ENCODE measurements at regions not wholly inside any gene's neighbourhood (a gene's known extent, or its start where the extent isn't known, plus 50 kb on each side); places are given as distances from the start of the nearest gene placed in this dataset.
"Not testable (repeated sequence)": the region's sequence is repeated elsewhere in the genome, so short reads cannot be mapped to it uniquely, and the experiment has no call there.

GRCh38 chr13:59318320-59318930, 845.3 kb downstream of the DIAPH3 start:
- no peaks in the 10 kb centered on the region for H3K27me3 ChIP-seq (replicated peaks in 1 of 2; ENCODE audit: control insufficient read depth in 2 of 2, extremely low read depth in 1 of 2, insufficient read depth in 2 of 2, low read length in 1 of 2)
- ATAC-seq (replicated peaks in 1 of 4) (no peak), DNase-seq (peak in 30 of 35 experiments; percentile 0 to 47 (median 20))
- H3K4me1 Mint-ChIP-seq, result no peaks in the 10 kb centered on the region
- H3K4me1 ChIP-seq (ENCODE audit: control insufficient read depth in 1 of 2, extremely low read depth in 1 of 2, insufficient read depth in 2 of 2, low read length in 2 of 2), result no peaks in the 10 kb centered on the region
- ChIA-PET POLR2A (no interaction called here), CTCF (interaction anchor here in 1 of 2 donors (0.6 kb wide), 1 partner anchor 522 kb away, joined by 10 read pairs; no protein-coding TSS in a partner anchor)
- no peak overlapping the region for H3K27ac Mint-ChIP-seq
- H3K27me3 Mint-ChIP-seq, result peaks cover 4% of the 10 kb centered on the region in 2 donors
- WGBS (ENCODE audit: insufficient coverage), result 38% methylated on average over 1 of the region's 4 CpGs
- no peaks in the 10 kb centered on the region for H3K36me3 ChIP-seq (ENCODE audit: control insufficient read depth in 2 of 2, extremely low read depth in 1 of 2, insufficient read depth in 1 of 2, low read length in 1 of 2)
- no peaks in the 10 kb centered on the region for H3K9me3 Mint-ChIP-seq
- no peak overlapping the region for H3K27ac ChIP-seq (ENCODE audit: low read length)
- no peak overlapping the region for H3K4me3 ChIP-seq (ENCODE audit: control insufficient read depth in 1 of 2, extremely low read depth in 1 of 2, low read length in 1 of 2)
- no peaks in the 10 kb centered on the region for H3K36me3 Mint-ChIP-seq
- H3K4me3 Mint-ChIP-seq, result no peak overlapping the region
- H3K9me3 ChIP-seq, result no peaks in the 10 kb centered on the region

- no peak for DNase-seq
- no peaks in the 10 kb centered on the region for H3K9me3 ChIP-seq
- Mint-ChIP-seq H3K9me3 (no peaks in the 10 kb centered on the region), H3K27ac (no peak overlapping the region), H3K36me3 (no peaks in the 10 kb centered on the region), H3K4me3 (no peak overlapping the region), H3K27me3 (peaks cover 4% of the 10 kb centered on the region in 2 donors), H3K4me1 (no peaks in the 10 kb centered on the region)
- no peak overlapping the region for H3K4me3 ChIP-seq (ENCODE audit: control insufficient read depth in 1 of 2, extremely low read depth in 1 of 2, low read length in 1 of 2)
- no peaks in the 10 kb centered on the region for H3K36me3 ChIP-seq (ENCODE audit: control insufficient read depth in 2 of 2, extremely low read depth in 1 of 2, insufficient read depth in 1 of 2, low read length in 1 of 2)
- ChIA-PET CTCF (no interaction called here), POLR2A (no interaction called here)
- no peaks in the 10 kb centered on the region for H3K27me3 ChIP-seq (replicated peaks in 1 of 2; ENCODE audit: control insufficient read depth in 2 of 2, extremely low read depth in 1 of 2, insufficient read depth in 2 of 2, low read length in 1 of 2)
- no peak for ATAC-seq (replicated peaks in 1 of 4)
- H3K27ac ChIP-seq (ENCODE audit: low read length), result no peak overlapping the region
- H3K4me1 ChIP-seq (ENCODE audit: control insufficient read depth in 1 of 2, extremely low read depth in 1 of 2, insufficient read depth in 2 of 2, low read length in 2 of 2), result no peaks in the 10 kb centered on the region
- no CpG with 5 or more reads among the region's 3 CpGs for WGBS (ENCODE audit: insufficient coverage)
Measured at GRCh38 chr13:59319276-59319675, 844.5 kb downstream of the DIAPH3 start.

GRCh38 chr13:59320021-59320420, 843.7 kb downstream of the DIAPH3 start:
- no peaks in the 10 kb centered on the region for H3K27me3 ChIP-seq (replicated peaks in 1 of 2; ENCODE audit: control insufficient read depth in 2 of 2, extremely low read depth in 1 of 2, insufficient read depth in 2 of 2, low read length in 1 of 2)
- POLR2A ChIA-PET, result no interaction called here
- WGBS (ENCODE audit: insufficient coverage), result 53% methylated on average over 2 of the region's 2 CpGs

GRCh38 chr13:59324401-59324800, 839.3 kb downstream of the DIAPH3 start:
- H3K4me3 Mint-ChIP-seq; ATAC-seq (replicated peaks in 1 of 4); H3K9me3 Mint-ChIP-seq; H3K27ac Mint-ChIP-seq; H3K4me1 Mint-ChIP-seq; POLR2A ChIA-PET; DNase-seq; H3K9me3 ChIP-seq; H3K4me1 ChIP-seq (ENCODE audit: control insufficient read depth in 1 of 2, extremely low read depth in 1 of 2, insufficient read depth in 2 of 2, low read length in 2 of 2); H3K27me3 ChIP-seq (replicated peaks in 1 of 2; ENCODE audit: control insufficient read depth in 2 of 2, extremely low read depth in 1 of 2, insufficient read depth in 2 of 2, low read length in 1 of 2); H3K4me3 ChIP-seq (ENCODE audit: control insufficient read depth in 1 of 2, extremely low read depth in 1 of 2, low read length in 1 of 2); CTCF ChIA-PET; H3K36me3 Mint-ChIP-seq; H3K36me3 ChIP-seq (ENCODE audit: control insufficient read depth in 2 of 2, extremely low read depth in 1 of 2, insufficient read depth in 1 of 2, low read length in 1 of 2); H3K27ac ChIP-seq (ENCODE audit: low read length); H3K27me3 Mint-ChIP-seq: not testable (repeated sequence)
- no CpG with 5 or more reads among the region's 4 CpGs for WGBS (ENCODE audit: insufficient coverage)

More at GRCh38 chr13:59320021-59320420, 843.7 kb downstream of the DIAPH3 start:
- Mint-ChIP-seq H3K4me1 (no peaks in the 10 kb centered on the region), H3K27ac (no peak overlapping the region), H3K27me3 (peaks cover 4% of the 10 kb centered on the region in 2 donors), H3K4me3 (no peak overlapping the region), H3K36me3 (no peaks in the 10 kb centered on the region), H3K9me3 (no peaks in the 10 kb centered on the region)
- Histone ChIP-seq H3K27ac (ENCODE audit: low read length) (no peak overlapping the region), H3K4me3 (ENCODE audit: control insufficient read depth in 1 of 2, extremely low read depth in 1 of 2, low read length in 1 of 2) (no peak overlapping the region), H3K4me1 (ENCODE audit: control insufficient read depth in 1 of 2, extremely low read depth in 1 of 2, insufficient read depth in 2 of 2, low read length in 2 of 2) (no peaks in the 10 kb centered on the region), H3K36me3 (ENCODE audit: control insufficient read depth in 2 of 2, extremely low read depth in 1 of 2, insufficient read depth in 1 of 2, low read length in 1 of 2) (no peaks in the 10 kb centered on the region), H3K9me3 (no peaks in the 10 kb centered on the region)
- ATAC-seq (replicated peaks in 1 of 4) (no peak), DNase-seq (no peak)
- CTCF ChIA-PET, result interaction anchor here in 1 of 2 donors (0.6 kb wide), 1 partner anchor 45 kb away, joined by 4 read pairs; no protein-coding TSS in a partner anchor

- H3K4me1 Mint-ChIP-seq, result no peaks in the 10 kb centered on the region
- no peaks in the 10 kb centered on the region for H3K36me3 ChIP-seq (ENCODE audit: control insufficient read depth in 2 of 2, extremely low read depth in 1 of 2, insufficient read depth in 1 of 2, low read length in 1 of 2)
- POLR2A ChIA-PET, result no interaction called here
- no peak overlapping the region for H3K4me3 Mint-ChIP-seq
- peaks cover 0 to 3% of the 10 kb centered on the region in 2 donors for H3K27me3 Mint-ChIP-seq
- H3K9me3 ChIP-seq, result no peaks in the 10 kb centered on the region
- no peak for ATAC-seq (replicated peaks in 1 of 4)
- H3K27ac ChIP-seq (ENCODE audit: low read length), result no peak overlapping the region
- DNase-seq, result no peak
- H3K9me3 Mint-ChIP-seq, result no peaks in the 10 kb centered on the region
- WGBS (ENCODE audit: insufficient coverage), result no CpG with 5 or more reads among the region's 1 CpG
- CTCF ChIA-PET, result no interaction called here
- no peak overlapping the region for H3K27ac Mint-ChIP-seq
- H3K27me3 ChIP-seq (replicated peaks in 1 of 2; ENCODE audit: control insufficient read depth in 2 of 2, extremely low read depth in 1 of 2, insufficient read depth in 2 of 2, low read length in 1 of 2), result no peaks in the 10 kb centered on the region
- no peaks in the 10 kb centered on the region for H3K4me1 ChIP-seq (ENCODE audit: control insufficient read depth in 1 of 2, extremely low read depth in 1 of 2, insufficient read depth in 2 of 2, low read length in 2 of 2)
- no peak overlapping the region for H3K4me3 ChIP-seq (ENCODE audit: control insufficient read depth in 1 of 2, extremely low read depth in 1 of 2, low read length in 1 of 2)
- no peaks in the 10 kb centered on the region for H3K36me3 Mint-ChIP-seq
Measured at GRCh38 chr13:59326717-59327116, 837.0 kb downstream of the DIAPH3 start.

- Mint-ChIP-seq H3K36me3 (no peaks in the 10 kb centered on the region), H3K9me3 (no peaks in the 10 kb centered on the region), H3K4me3 (no peak overlapping the region), H3K27me3 (peaks cover 2 to 11% of the 10 kb centered on the region in 2 donors), H3K27ac (no peak overlapping the region), H3K4me1 (no peaks in the 10 kb centered on the region)
- ATAC-seq (replicated peaks in 1 of 4) (no peak), DNase-seq (no peak)
- Histone ChIP-seq H3K4me3 (ENCODE audit: control insufficient read depth in 1 of 2, extremely low read depth in 1 of 2, low read length in 1 of 2) (no peak overlapping the region), H3K27me3 (replicated peaks in 1 of 2; ENCODE audit: control insufficient read depth in 2 of 2, extremely low read depth in 1 of 2, insufficient read depth in 2 of 2, low read length in 1 of 2) (no peaks in the 10 kb centered on the region), H3K4me1 (ENCODE audit: control insufficient read depth in 1 of 2, extremely low read depth in 1 of 2, insufficient read depth in 2 of 2, low read length in 2 of 2) (no peaks in the 10 kb centered on the region), H3K9me3 (no peaks in the 10 kb centered on the region), H3K36me3 (ENCODE audit: control insufficient read depth in 2 of 2, extremely low read depth in 1 of 2, insufficient read depth in 1 of 2, low read length in 1 of 2) (no peaks in the 10 kb centered on the region), H3K27ac (ENCODE audit: low read length) (no peak overlapping the region)
- CTCF ChIA-PET, result no interaction called here
- POLR2A ChIA-PET, result no interaction called here
- 71% methylated on average over 1 of the region's 1 CpG for WGBS (ENCODE audit: insufficient coverage)
Measured at GRCh38 chr13:59330764-59331163, 833.0 kb downstream of the DIAPH3 start.

- peaks cover 2 to 12% of the 10 kb centered on the region in 2 donors for H3K27me3 Mint-ChIP-seq
- CTCF ChIA-PET, result interaction anchor here in 1 of 2 donors (0.5 kb wide), 1 partner anchor 63 kb away, joined by 3 read pairs; no protein-coding TSS in a partner anchor
- no peaks in the 10 kb centered on the region for H3K4me1 Mint-ChIP-seq
- Histone ChIP-seq H3K36me3 (ENCODE audit: control insufficient read depth in 2 of 2, extremely low read depth in 1 of 2, insufficient read depth in 1 of 2, low read length in 1 of 2) (no peaks in the 10 kb centered on the region), H3K4me3 (ENCODE audit: control insufficient read depth in 1 of 2, extremely low read depth in 1 of 2, low read length in 1 of 2) (no peak overlapping the region), H3K27ac (ENCODE audit: low read length) (no peak overlapping the region), H3K4me1 (ENCODE audit: control insufficient read depth in 1 of 2, extremely low read depth in 1 of 2, insufficient read depth in 2 of 2, low read length in 2 of 2) (no peaks in the 10 kb centered on the region), H3K27me3 (replicated peaks in 1 of 2; ENCODE audit: control insufficient read depth in 2 of 2, extremely low read depth in 1 of 2, insufficient read depth in 2 of 2, low read length in 1 of 2) (no peaks in the 10 kb centered on the region), H3K9me3 (no peaks in the 10 kb centered on the region)
- no peak overlapping the region for H3K4me3 Mint-ChIP-seq
- no peaks in the 10 kb centered on the region for H3K36me3 Mint-ChIP-seq
- no peak for DNase-seq
- POLR2A ChIA-PET, result interaction anchor here in 1 of 2 donors (0.6 kb wide), 1 partner anchor 83 kb away, joined by 4 read pairs; no protein-coding TSS in a partner anchor
- ATAC-seq (replicated peaks in 1 of 4), result no peak
- WGBS (ENCODE audit: insufficient coverage), result no CpG with 5 or more reads among the region's 3 CpGs
- no peak overlapping the region for H3K27ac Mint-ChIP-seq
- no peaks in the 10 kb centered on the region for H3K9me3 Mint-ChIP-seq
Measured at GRCh38 chr13:59332966-59333365, 830.8 kb downstream of the DIAPH3 start.

All from T-cell (primary cell).